SK-N-SH (cell line): ENCODE measurements at regions not wholly inside any gene's neighbourhood (a gene's known extent, or its start where the extent isn't known, plus 50 kb on each side); places are given as distances from the start of the nearest gene placed in this dataset.

Experiments used
- CTCF ChIA-PET: fragments of 300-600, 350-600 bp; formaldehyde crosslinking; extraction: SDS; loops from one replicate; lab custom pipeline; 2021; lab: Yijun Ruan, JAX
- POLR2A ChIA-PET: fragments of 350-600 bp; sonication (Branson Sonifier 250); formaldehyde crosslinking; extraction: SDS; loops from one replicate; lab custom pipeline; 2020; ENCODE audit warnings: antibody characterized with exemption, inconsistent platforms; lab: Yijun Ruan, JAX
- DNase-seq: peaks from one replicate; pipeline ENCODE4 v3.0.0; 2012
- H2AFZ ChIP-seq: fragments of 200-600 bp; sonication (generic); 2 replicates; pipeline ENCODE4 v1.8.1; 2016; ENCODE audit warnings: antibody characterized with exemption, mild to moderate bottlenecking, low read depth
- H3F3A ChIP-seq: fragments of 200-600 bp; sonication (generic); replicated peaks from 2 replicates; pipeline ENCODE3; 2016; ENCODE audit warnings: antibody characterized with exemption, mild to moderate bottlenecking; ENCODE audit not compliant: insufficient read depth
- H3K27ac ChIP-seq, 2 experiments: fragments of 200-500 bp in 1 of 2; fragments of 200-600 bp in 1 of 2; sonication (Bioruptor generic) in 1 of 2; sonication (generic), shearing (Covaris generic) in 1 of 2; 2 replicates each; pipeline versions ENCODE4 v1.5.1 to v1.6.1; 2014 to 2016; ENCODE audit warnings: low read depth in 2 of 2, inconsistent platforms in 1 of 2, low read length in 1 of 2, mild to moderate bottlenecking in 1 of 2, mixed read lengths in 1 of 2
- H3K27me3 ChIP-seq: fragments of 200-600 bp; sonication (generic), shearing (Covaris generic); 2 replicates; pipeline ENCODE4 v1.6.1; 2016; ENCODE audit warnings: mixed run types; ENCODE audit not compliant: insufficient read depth
- H3K36me3 ChIP-seq, 2 experiments: fragments of 200-500 bp in 1 of 2; fragments of 200-600 bp in 1 of 2; sonication (Bioruptor generic) in 1 of 2; sonication (generic) in 1 of 2; replicated peaks in 1 of 2; 2 replicates each; pipeline versions ENCODE3 to v1.5.1; 2014 to 2016; ENCODE audit warnings: low read length in 1 of 2, mild to moderate bottlenecking in 1 of 2; ENCODE audit not compliant: insufficient read depth in 2 of 2, control insufficient read depth in 1 of 2
- H3K4me1 ChIP-seq, 2 experiments: fragments of 200-500 bp in 1 of 2; fragments of 200-600 bp in 1 of 2; sonication (Bioruptor generic) in 1 of 2; sonication (generic), shearing (Covaris generic) in 1 of 2; 2 replicates each; pipeline versions ENCODE4 v1.5.1 to v1.6.1; 2014 to 2016; ENCODE audit warnings: low read depth in 1 of 2, low read length in 1 of 2, mixed run types in 1 of 2; ENCODE audit not compliant: insufficient read depth in 2 of 2, control insufficient read depth in 1 of 2
- H3K4me2 ChIP-seq: fragments of 200-600 bp; sonication (generic), shearing (Covaris generic); 2 replicates; pipeline ENCODE4 v1.6.1; 2017; ENCODE audit warnings: mixed run types
- H3K4me3 ChIP-seq, 2 experiments: fragments of 200-500 bp in 1 of 2; fragments of 200-600 bp in 1 of 2; sonication (Bioruptor generic) in 1 of 2; sonication (generic), shearing (Covaris generic) in 1 of 2; 2 replicates each; pipeline versions ENCODE4 v1.5.1 to v1.8.1; 2014 to 2016; ENCODE audit warnings: low read depth in 2 of 2, inconsistent platforms in 1 of 2, low read length in 1 of 2, mild to moderate bottlenecking in 1 of 2, mixed read lengths in 1 of 2, moderate library complexity in 1 of 2
- H3K79me2 ChIP-seq: fragments of 200-600 bp; sonication (generic); 2 replicates; pipeline ENCODE4 v1.8.1; 2017; ENCODE audit warnings: mild to moderate bottlenecking; ENCODE audit not compliant: insufficient read depth
- H3K9ac ChIP-seq: fragments of 200-600 bp; sonication (generic); 2 replicates; pipeline ENCODE4 v1.6.1; 2017; ENCODE audit warnings: mixed run types
- H3K9me2 ChIP-seq: fragments of 200-600 bp; sonication (generic); 2 replicates; pipeline ENCODE4 v1.6.1; 2017; ENCODE audit warnings: mixed run types
- H3K9me3 ChIP-seq: fragments of 200-600 bp; sonication (generic); 2 replicates; pipeline ENCODE4 v1.6.1; 2017; ENCODE audit warnings: mixed run types, mild to moderate bottlenecking, moderate library complexity
- H4K20me1 ChIP-seq: fragments of 200-600 bp; sonication (generic); 2 replicates; pipeline ENCODE4 v1.6.1; 2017; ENCODE audit warnings: mild to moderate bottlenecking, mixed run types; ENCODE audit not compliant: insufficient read depth
- CHD2 ChIP-seq: fragments of 150-350 bp; IDR thresholded peaks from 2 replicates; pipeline ENCODE4 v1.6.1; 2018; ENCODE audit warnings: low read length; ENCODE audit not compliant: partially characterized antibody
- ELF1 ChIP-seq: IDR thresholded peaks from 2 replicates; pipeline ENCODE4 v1.4.0; 2012
- EP300 ChIP-seq, 2 experiments: IDR thresholded peaks; 2 replicates each; pipeline versions ENCODE4 v1.4.0 to v1.6.1; 2012; ENCODE audit warnings: borderline replicate concordance in 1 of 2, low read depth in 1 of 2, low read length in 1 of 2
- GATA2 ChIP-seq: sonication (generic); formaldehyde crosslinking; IDR thresholded peaks from 2 replicates; pipeline ENCODE4 v1.5.0; 2020; ENCODE audit warnings: mild to moderate bottlenecking, missing genetic modification reagents
- MEF2A ChIP-seq: IDR thresholded peaks from 2 replicates; pipeline ENCODE4 v1.4.0; 2012; ENCODE audit warnings: low read depth, borderline replicate concordance
- NFIC ChIP-seq: IDR thresholded peaks from 2 replicates; pipeline ENCODE4 v1.4.0; 2012; ENCODE audit warnings: borderline replicate concordance
- POLR2AphosphoS5 ChIP-seq: IDR thresholded peaks from 2 replicates; pipeline ENCODE4 v1.6.1; 2012; ENCODE audit warnings: low read depth, low read length
- RFX5 ChIP-seq: IDR thresholded peaks from 2 replicates; pipeline ENCODE4 v1.6.1; 2012; ENCODE audit warnings: mild to moderate bottlenecking, improper control_type of control experiment, low read length
- USF2 ChIP-seq: fragments of 150-350 bp; IDR thresholded peaks from 2 replicates; pipeline ENCODE4 v1.6.1; 2017; ENCODE audit warnings: antibody characterized with exemption, low read length, low read depth, borderline replicate concordance
- ZBTB33 ChIP-seq: IDR thresholded peaks from 2 replicates; pipeline ENCODE4 v1.4.0; 2012; ENCODE audit warnings: low read depth, borderline replicate concordance
- WGBS: methylation state at CpG from one replicate; pipeline ENCODE4 v1.1.6; 2017; ENCODE audit warnings: low lambda C conversion rate; 5-methylcytosine and 5-hydroxymethylcytosine counted together

GRCh38 chrX:141641138-141641537 is 51.6 kb downstream of the SPANXA2 start:
- Histone ChIP-seq H3K4me2 (no peak overlapping the region), H3K4me3 (no peak overlapping the region), H3K9me2 (no peaks in the 10 kb centered on the region), H3K79me2 (no peaks in the 10 kb centered on the region), H4K20me1 (no peaks in the 10 kb centered on the region), H3F3A (no peaks in the 10 kb centered on the region), H3K36me3 (no peaks in the 10 kb centered on the region), H2AFZ (no peak overlapping the region), H3K9ac (no peak overlapping the region), H3K9me3 (no peaks in the 10 kb centered on the region), H3K27ac (no peak overlapping the region), H3K4me1 (no peaks in the 10 kb centered on the region), H3K27me3 (no peaks in the 10 kb centered on the region)
- 8% methylated on average over 6 of the region's 6 CpGs for WGBS
- ChIA-PET POLR2A (no interaction called here), CTCF (no interaction called here)
- TF ChIP-seq MEF2A (no peak), GATA2 (no peak), USF2 (no peak), RFX5 (no peak), CHD2 (no peak), EP300 (IDR thresholded peaks at IDR 0.05; ENCODE audit: borderline replicate concordance in 1 of 2, low read depth in 1 of 2, low read length in 1 of 2) (no peak), NFIC (no peak), POLR2AphosphoS5 (no peak)
- no peak for DNase-seq

- no peaks in the 10 kb centered on the region for H3F3A ChIP-seq
- no peaks in the 10 kb centered on the region for H3K4me1 ChIP-seq
- H3K9me3 ChIP-seq = no peaks in the 10 kb centered on the region
- ChIA-PET CTCF (no interaction called here), POLR2A (no interaction called here)
- no peak overlapping the region for H3K4me3 ChIP-seq
- TF ChIP-seq ELF1 (0 out of 2 replicates have a peak, but pooled peaks have one; percentile 40), ZBTB33 (no peak), MEF2A (no peak)
- H3K27ac ChIP-seq = no peak overlapping the region
- no peak for DNase-seq
- peak overlapping the region; percentile 49; the same call in 1 of the 2 replicates for H2AFZ ChIP-seq
- H4K20me1 ChIP-seq = no peaks in the 10 kb centered on the region
- H3K9ac ChIP-seq = no peak overlapping the region
- H3K79me2 ChIP-seq = no peaks in the 10 kb centered on the region
- H3K9me2 ChIP-seq = no peaks in the 10 kb centered on the region
- no peaks in the 10 kb centered on the region for H3K36me3 ChIP-seq
- 3% methylated on average over 3 of the region's 3 CpGs for WGBS
- no peak overlapping the region for H3K4me2 ChIP-seq
- H3K27me3 ChIP-seq = no peaks in the 10 kb centered on the region
These were observed 53.5 kb downstream of the SPANXA2 start for GRCh38 chrX:141642979-141643378.
